GM13977 (cell line): ENCODE measurements at regions not wholly inside any gene's neighbourhood (a gene's known extent, or its start where the extent isn't known, plus 50 kb on each side); places are given as distances from the start of the nearest gene placed in this dataset.

Experiments used
- DNase-seq: peaks from one replicate; pipeline ENCODE4 v3.0.0; 2012; ENCODE audit warnings: low spot score
- in situ Hi-C: fragments of 300-500 bp; cut with MboI; formaldehyde crosslinking; loops from one replicate; pipeline ENCODE4 v1.12.0; 2022; ENCODE audit warnings: low sequenced_read_pairs, low pct_unique_long_range_greater_than_20kb, mixed read lengths, inconsistent platforms; ENCODE audit not compliant: unreplicated experiment
- TF ChIP-seq, protein P1 (sequence below): IDR thresholded peaks from 2 replicates; pipeline ENCODE4 v1.5.1; 2012; ENCODE audit warnings: mild to moderate bottlenecking, control low read depth; ENCODE audit not compliant: insufficient read depth; ENCODE audit errors: extremely low read depth, missing control alignments

DNA sequence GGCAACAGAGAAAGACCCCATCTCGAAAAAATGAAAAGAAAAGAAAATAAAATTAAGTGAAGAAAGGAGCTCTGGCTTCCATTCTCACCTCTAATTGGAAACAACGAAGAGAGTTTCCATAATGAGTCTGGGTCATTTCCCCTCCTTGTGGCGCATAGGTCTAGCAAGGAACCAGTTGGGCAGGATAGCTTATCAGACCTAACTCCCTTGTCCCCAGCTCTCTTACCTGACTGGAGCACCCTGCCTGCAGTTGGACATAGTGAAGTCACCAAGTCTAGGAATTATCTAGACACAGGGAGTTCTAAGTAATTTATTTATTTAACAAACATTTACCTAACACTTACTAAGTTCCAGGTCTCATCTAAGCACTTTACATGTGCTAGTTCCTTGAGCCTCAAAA lies 63.0 kb upstream of the RAB4A start:
- in situ Hi-C loops, result no loop called here
- no peak for DNase-seq
- TF ChIP-seq, protein P1, sequence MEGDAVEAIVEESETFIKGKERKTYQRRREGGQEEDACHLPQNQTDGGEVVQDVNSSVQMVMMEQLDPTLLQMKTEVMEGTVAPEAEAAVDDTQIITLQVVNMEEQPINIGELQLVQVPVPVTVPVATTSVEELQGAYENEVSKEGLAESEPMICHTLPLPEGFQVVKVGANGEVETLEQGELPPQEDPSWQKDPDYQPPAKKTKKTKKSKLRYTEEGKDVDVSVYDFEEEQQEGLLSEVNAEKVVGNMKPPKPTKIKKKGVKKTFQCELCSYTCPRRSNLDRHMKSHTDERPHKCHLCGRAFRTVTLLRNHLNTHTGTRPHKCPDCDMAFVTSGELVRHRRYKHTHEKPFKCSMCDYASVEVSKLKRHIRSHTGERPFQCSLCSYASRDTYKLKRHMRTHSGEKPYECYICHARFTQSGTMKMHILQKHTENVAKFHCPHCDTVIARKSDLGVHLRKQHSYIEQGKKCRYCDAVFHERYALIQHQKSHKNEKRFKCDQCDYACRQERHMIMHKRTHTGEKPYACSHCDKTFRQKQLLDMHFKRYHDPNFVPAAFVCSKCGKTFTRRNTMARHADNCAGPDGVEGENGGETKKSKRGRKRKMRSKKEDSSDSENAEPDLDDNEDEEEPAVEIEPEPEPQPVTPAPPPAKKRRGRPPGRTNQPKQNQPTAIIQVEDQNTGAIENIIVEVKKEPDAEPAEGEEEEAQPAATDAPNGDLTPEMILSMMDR, result no peak

DNA sequence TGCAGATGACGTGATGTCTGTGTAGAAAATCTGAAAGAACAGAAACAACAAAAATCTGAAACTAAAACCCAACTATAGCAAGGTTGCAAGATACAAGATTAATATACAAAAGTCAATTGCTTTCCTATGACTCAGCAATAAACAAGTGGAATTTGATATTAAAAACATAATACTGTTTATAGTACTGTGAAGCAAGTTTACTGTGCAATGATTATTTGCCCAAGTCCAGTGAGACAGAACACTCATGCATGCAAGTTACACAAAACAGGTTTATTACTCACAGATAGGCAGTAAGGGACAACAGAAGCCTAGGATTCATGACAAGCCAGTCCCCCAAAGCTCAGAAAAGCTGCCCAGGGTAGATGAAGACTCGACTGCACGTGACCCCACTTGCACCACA lies 62.4 kb upstream of the RAB4A start:
- TF ChIP-seq, protein P1, result no peak
- DNase-seq, result no peak
- in situ Hi-C loops, result no loop called here

DNA sequence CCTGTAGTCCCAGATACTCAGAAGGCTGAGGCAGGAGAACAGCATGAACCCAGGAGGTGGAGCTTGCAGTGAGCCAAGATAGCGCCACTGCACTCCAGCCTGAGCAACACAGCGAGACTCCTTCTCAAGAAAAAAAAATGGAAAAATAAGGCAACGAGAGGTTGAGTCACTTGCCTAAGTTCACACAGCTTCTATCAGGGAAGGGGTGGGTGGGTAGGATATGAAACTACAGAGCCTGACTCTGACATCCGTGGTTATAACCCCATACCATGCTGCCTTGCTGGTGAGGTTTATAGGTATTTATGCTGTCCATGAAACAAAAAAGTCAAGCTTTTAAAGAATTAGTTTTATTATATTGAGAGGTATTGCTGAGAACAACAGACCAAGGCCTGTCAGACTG lies 61.5 kb upstream of the RAB4A start:
- DNase-seq, result no peak
- TF ChIP-seq, protein P1, result no peak
- in situ Hi-C loops, result no loop called here

DNA sequence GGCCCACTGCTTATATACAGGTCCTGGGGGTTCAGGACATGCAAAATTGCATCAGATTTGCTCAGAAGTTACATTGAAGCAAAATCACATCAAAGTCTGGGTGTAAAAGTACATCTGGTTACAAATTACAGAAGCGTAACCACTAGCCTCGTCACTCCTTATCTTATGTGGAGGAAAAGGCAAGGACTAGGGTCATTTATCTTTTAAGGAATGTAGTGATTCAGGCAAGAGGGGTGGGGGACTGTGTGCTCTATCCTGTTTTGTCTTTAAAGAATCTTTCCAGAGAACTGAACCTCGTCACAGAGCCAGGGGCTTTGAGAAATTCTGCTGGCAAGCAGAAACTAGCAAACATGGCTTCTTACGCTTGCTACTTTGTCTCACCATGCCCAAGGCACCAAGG lies 61.1 kb upstream of the RAB4A start:
- TF ChIP-seq, protein P1, result no peak
- DNase-seq, result no peak
- in situ Hi-C loops, result no loop called here

DNA sequence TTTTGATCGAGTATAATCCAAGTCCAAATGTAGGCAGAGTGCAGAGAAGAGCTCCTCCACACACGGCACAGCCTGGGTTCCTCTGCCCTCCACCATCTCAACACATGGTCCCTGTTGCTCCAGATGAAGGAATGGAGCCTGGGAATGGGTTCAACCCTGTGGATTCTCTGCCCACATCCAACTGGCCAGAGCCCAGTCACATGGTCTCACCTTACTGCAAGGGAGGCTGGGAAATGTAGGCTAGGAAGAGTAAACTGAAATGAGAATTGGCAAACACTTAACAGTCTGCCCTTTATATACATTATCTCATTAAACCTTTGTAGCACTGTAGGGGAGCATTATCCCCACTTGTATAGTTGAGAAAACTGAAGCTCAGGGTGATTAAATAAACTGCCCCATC lies 60.1 kb upstream of the RAB4A start:
- in situ Hi-C loops, result no loop called here
- TF ChIP-seq, protein P1, result no peak
- DNase-seq, result no peak

DNA sequence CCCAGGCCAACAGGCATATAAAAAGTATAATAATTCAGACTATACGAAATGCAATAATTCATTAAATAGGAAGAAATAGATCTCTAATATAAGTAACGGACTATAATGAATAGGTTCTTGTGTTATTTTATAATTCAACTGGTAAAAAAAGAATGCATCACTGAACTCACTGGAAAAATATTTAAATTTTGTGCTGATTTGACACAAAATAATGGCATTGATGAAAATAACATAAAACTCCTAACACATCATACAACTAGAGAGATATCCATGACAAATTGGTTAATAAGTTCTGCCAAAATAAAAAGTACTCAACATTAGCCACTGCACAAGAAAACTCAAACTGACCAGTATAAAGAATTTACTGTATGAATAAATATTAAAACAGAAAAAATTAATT lies 57.1 kb upstream of the RAB4A start:
- TF ChIP-seq, protein P1, result no peak

DNA sequence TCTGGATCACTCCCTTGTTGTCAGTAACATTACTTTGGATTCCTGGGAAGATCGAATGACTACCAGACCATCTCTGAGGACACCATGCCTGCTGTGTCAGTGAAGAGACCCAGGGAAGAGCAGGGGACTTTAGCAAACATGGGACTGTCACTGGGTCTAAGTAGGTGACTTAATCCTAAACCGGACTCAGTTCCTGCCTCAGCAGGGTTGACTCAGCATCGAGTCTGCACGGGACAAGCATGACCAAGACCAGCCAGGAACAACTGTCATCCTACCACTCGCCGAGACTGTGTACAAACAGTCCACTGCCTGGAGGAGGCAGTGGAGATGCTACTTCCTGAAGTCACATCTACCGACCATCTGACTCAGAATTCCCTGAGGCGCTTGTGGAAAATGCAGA lies 53.2 kb upstream of the RAB4A start:
- no peak for DNase-seq
- TF ChIP-seq, protein P1, result no peak
- in situ Hi-C loops, result no loop called here

More for the DNA sequence above, 57.1 kb upstream of the RAB4A start:
- in situ Hi-C loops, result no loop called here
- no peak for DNase-seq
